ENCODE measurements at regions not wholly inside any gene's neighbourhood (a gene's known extent, or its start where the extent isn't known, plus 50 kb on each side); places are given as distances from the start of the nearest gene placed in this dataset.

DNA sequence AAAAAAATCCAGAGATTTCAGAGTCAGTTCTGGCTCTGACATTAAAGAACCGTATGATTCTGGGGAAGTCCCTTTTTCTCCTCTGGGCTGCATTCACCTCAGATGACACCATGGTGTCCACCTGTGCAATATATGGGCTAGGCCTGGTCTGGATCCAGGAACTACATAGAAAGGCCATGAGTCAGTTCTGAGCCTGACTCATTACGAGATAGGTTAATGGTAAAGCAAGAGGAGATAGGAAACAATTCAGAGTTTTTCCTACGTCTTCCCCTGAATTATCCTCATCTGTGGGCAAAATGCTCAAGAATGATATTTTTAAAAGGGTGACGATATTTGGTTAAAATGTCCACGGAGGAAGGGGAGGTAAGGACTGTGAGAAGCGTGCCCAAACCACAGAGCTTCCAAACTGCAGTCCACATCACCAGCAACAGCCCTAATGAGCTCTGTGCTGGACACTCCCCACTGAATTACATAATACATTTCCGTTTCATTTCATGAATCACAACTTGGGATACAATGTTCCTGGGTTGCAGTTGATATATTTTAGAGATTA is 180.1 kb upstream of the OSR1 start:
- DNase-seq: peak; percentile 91

DNA sequence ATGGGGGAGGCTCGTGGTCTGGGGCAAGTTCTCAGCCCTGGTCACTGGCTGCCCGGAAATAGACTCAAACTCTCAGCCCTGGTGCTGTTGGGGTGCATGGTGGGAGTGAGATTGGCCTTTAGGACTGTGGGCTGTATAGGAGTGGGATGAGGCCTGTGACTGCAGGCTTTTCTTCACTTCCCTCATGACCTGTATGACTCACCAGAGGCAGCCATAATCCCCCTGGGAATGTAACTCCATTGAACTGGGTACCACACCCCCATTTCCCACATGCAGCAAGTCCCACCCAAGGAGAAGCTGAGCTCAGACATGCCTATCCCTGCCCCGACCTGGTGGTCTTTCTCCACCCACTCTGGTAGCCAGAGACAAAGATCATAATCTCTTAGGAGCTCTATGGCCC is 177.7 kb upstream of the OSR1 start:
- DNase-seq: peak; percentile 19

DNA sequence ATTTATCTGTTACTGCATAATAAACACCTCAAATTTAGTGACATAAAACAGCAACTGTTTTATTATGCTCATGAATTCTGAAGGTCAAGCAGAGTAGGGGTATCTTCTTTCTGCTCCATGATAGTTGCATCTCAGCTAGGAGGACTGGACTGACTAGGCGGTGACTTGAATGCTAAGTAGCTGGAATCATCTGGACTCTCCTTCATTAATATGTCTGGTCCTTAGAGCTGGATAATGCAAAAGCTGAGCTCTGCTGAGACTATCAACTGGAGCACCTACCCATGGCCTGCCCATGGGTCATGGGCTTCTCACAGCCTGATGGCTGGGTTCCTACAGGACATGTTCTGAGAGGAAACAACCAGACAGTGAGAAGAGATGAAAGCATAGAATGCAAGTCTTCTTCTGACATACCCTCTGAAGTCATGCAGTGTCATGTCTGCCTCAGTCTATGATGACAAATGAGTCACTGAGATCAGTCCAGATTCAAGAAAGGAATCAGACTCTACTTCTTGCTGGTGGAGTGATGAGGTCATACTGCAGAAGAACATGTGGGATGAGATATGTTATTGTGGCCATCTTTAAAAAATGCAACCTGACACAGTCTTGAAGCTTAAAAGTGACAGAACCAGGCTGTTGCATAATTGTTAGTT is 174.2 kb upstream of the OSR1 start:
- DNase-seq: peak; percentile 57

DNA sequence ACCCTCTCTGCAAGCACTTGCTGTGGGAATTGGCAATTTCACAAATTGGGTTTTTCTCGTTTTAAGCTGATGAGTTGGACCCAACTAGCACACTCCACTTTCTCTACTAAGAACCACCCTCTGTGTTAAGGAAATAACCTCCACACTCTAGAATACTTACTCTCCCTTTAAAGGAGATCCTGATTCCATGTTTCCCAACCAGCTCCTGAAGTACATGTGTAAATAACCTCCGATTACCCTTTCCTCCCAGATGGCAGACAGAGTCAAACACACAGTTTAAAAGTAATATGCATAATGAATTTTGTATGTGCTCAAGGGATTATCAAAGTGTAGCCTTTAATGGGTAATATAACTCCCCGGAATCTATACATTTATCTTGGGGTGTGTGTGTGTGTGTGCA is 171.3 kb upstream of the OSR1 start:
- DNase-seq: no peak

DNA sequence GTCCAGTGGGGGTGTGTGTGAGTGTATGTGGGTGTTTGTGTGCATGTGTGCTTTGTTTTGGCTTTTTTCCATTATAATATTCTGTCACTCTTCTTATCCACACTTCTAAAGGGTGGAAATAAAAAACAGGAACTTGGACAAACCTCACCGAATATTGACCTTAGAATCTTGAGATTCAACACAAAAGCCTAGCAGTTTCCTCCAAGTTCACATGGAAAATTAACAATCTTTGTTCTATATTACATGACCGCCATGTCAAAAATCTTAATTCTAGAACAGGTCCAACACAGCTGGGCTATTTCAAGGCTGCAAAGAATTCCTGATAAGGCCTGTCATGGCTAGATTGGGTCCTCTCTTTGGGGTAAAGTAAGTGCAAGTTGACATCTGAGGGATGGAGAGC is 169.3 kb upstream of the OSR1 start:
- DNase-seq: no peak

DNA sequence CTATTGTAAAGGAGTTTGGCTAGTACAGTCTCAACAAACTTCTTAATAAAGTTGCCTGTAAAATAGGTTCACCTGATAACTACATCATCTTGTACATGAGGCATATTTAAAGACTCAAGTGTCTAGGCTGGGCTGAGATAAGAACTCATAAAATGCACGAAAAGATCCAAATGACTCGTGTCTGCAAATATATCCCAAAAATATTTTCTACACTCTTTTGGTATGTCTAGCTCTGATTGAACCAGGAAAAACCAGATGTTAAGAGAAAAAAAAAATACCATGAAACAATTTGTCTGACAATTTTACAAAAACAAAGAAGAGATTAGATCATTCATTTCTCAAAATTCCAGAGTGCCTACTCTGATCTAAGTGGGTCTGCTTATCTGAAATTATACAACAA is 166.9 kb upstream of the OSR1 start:
- no peak for DNase-seq

DNA sequence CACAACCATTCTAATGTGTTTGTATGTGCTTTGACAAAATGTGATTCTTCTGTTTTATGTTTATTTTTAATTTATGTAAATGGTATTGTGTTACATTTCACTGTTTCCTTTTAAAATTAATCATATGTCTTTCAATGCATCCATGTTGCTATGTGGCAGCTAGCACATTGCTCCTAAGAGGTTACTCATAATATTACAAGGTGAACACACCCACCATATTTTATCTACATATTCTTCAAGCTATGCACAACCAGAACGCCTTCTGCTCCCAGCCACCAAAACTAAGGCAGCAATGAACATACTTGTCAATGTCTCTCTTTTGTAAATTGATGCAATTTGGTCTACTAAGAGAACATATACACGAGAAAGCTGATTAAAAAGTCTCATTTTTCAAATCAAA is 160.6 kb upstream of the OSR1 start:
- no peak for DNase-seq

DNA sequence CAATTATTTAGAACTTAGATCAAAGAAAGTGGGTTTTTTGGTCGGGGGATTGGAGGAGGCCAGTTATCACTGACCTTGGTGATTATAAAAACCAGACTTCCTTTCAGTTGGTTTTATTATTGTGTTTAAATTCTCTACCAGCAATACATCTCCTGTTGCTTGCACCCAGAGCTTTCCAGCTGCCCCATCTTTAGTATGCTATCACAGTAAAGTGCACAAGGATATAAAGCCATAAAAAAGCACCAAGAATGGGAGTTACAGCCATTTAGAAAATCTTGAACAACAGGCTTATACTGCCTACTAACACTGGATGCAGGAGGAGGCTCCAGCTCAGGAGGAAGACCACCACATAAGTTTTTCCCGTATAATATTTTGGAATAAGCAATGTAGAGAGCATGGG is 148.7 kb upstream of the OSR1 start:
- DNase-seq: no peak

DNA sequence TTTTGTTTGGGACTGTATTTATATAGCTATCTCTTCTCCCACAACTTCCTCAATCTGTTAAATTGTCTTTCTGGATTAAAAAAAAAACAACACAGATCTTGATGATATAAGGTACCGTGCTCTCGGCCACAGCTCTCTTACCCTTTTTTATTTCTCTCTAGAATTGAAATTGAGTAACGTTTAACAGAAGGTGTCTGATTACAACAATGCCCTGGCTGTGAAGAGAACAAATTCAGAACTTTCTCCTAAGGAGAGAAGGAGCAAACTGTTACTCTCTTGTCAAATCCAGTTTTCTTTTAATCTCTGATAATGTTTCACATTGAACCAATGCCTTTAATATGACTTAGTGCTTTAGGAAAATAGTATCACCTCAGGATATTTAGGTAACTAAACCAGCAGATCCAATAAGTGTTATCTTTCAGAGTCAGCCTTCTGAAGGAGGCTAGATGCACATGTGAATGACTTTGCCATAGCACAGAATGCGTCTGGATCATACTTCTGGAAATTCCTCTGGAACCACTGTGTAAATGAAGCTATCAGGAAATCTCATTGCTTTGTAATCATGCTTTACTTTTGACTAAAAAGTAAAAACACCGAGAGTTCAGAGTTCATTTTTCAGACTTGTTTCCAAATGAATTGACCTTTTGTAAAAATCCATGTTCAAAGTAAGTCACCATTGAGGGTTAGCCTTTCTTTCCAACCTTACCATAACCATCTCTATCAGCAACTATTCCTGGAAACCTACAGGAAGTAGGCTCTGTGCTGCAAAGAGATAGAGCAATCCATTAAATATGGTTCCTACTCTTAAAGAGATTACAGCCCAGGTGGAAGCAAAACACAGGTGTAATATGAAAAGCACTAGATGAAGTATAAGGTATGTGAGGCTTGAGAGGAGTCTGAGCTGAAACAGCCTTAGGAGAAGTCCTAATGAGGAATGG is 147.0 kb upstream of the OSR1 start:
- no peak for DNase-seq

DNA sequence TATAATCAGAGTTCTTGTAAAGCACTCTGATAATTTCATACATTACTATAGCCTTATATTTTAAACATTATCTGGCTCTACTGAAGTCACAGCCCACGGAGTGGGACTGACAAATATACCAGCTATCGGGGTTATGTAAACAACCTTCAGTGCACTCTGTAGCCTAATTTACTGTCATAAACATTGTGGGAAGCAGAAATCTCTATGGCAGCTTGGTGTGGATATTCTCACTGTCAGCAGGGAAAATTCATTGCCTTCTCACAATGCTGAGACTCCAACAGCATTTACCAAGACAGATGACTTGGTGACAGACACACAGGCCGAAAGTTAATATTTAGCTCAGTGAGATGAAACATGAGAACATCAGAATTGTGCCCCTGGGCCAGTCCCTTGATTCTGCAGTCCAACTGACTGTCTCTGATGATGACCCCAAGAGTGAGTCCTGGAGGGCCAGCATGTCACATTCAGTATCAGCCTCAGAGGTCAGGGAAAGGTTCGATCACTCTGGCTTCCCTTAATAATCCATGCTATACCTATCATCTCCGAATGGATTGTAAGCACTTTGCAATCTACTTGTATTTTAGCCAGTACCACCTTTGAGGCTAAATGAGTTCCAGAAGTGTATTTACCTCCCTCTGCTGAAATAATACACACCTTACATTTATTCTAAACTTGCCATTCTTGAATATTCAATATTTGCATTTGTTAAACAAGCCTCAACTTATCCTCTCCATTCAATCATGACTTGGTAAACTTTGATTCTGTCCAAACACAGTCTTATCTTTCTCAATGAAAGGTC is 146.2 kb upstream of the OSR1 start:
- peak; percentile 5 for DNase-seq

DNA sequence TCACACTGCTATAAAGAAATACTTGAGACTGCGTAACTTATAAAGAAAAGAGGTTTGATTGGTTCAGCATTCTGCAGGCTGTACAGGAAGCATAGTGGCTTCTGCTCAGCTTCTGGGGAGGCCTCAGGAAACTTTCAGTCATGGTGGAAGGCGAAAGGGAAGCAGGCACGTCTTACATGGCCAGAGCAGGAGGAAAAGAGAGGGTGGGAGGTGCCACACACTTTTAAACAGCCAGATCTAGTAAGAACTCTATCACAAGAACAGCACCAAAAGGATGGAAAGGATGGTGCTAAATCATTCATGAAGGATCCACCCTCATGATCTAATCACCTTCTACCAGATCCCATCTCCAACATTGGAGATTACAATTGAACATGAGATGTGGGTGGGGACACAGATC is 145.5 kb upstream of the OSR1 start:
- DNase-seq: no peak

DNA sequence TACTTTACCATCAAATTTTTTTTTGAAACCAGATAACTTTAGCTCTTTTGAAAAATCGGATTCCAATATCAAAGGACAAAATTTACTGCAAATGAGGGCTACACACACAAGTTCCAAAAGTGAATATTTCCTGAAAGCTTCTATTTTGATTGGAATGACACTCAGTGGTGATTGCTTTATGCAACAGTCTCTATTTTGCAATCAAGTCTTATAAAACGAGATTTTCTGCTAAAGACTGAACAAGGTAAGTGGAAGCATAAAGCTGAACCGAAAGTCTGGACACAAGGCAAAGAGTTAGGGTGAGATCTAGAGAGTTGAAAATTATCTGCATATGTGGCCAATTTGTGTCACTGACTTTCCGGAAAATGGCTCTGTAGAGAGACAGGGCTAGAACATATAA is 145.0 kb upstream of the OSR1 start:
- no peak for DNase-seq

DNA sequence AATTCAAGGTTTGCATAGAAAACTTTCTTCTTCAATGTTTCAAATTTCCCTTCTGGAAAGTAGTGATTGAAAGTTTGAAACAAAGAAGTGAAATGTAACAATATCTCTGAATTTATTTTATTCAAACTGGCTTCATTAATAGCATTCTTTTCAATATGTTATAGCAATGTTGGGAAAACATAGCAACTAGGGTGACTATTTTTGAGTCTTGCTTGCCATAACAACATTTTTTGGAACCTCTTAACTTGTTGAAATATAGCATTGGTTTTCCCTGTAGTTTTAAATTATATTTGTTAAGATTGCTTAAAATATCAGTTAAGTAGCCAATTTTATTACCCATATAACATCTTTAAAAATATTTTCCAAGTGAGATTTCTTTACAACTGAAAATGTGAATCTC is 141.7 kb upstream of the OSR1 start:
- no peak for DNase-seq

DNA sequence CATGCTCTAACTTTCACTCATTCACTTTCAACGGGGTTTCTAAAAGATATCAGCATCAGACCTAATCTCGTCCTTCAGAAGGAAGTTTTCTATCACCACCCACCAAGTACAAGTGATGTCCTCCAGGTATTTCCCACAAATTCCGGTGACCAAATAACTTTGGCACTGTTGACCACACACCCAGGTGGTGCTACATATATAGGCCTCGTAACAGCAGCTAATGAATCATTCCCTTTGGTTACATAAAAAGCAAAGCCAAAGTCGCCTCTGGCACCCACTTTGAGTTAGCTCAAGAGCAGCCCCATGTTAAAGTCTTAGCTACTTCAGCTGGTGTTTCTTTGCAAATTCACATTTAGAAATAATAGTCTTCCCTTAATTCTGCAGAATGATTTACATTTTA is 138.2 kb upstream of the OSR1 start:
- no peak for DNase-seq

DNA sequence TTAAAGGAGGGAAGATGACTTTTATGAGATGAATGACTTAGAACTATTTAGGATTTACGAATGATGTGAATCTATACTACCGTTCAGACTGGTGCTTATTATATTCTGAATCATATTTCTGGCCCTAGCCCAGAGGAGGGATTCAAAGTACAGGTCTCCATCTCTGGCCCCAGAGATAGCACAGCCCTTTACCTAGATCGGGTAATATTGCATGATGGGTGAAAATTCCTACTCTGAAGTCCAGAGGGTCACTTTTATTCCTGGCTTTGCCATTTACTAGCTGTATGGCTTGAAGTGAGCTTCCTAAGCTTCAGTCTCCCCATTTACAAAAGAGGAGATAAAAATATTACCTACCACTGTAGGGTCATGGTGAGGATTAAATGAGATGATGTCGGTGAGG is 135.8 kb upstream of the OSR1 start:
- DNase-seq: no peak

DNA sequence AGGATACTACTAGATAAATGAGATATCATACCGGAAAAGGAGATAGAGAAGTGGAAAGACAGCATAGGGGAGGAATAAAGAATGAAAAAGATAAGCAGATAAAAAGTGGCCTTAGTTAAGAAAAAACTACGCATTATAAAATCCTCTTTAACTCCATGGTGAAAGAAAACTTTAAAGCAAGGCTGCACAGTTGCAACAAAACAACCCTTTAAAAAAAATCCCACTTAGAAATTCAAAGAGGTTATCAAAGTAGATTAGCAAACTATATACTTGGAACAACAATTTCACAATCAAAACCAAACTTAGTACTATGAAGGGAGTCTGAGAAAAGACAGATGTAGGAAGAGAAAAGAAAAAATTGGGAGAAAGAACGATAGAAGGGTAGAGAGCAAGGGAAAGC is 133.4 kb upstream of the OSR1 start:
- no peak for DNase-seq

DNA sequence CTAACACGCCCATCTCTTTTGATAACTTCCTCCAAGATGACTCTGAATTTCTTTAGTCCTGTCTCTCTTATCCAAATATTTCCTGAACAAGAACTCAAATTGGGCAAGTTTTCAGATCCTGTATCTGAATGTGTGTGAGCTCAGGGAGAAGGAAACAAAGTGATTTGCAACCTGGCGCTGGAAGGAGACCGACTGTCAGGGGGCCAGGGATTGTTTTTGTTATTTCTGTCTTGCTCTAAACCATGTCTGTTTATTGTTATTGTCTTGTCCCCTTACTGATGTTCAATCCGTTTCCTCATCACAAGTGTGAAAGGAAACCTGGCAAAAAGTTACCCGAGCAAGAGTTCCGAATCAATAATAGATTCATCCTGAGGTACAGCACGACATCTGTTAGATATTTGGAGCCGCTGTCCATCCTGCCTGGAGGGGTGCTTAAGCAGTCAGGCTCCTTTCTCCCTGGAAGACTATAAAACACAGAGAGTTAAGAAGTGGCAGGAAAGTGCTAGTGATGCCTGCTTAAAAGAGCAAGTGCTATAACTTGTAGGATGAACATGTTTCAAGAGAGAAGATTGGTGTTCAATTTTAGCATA is 132.5 kb upstream of the OSR1 start:
- DNase-seq: no peak

DNA sequence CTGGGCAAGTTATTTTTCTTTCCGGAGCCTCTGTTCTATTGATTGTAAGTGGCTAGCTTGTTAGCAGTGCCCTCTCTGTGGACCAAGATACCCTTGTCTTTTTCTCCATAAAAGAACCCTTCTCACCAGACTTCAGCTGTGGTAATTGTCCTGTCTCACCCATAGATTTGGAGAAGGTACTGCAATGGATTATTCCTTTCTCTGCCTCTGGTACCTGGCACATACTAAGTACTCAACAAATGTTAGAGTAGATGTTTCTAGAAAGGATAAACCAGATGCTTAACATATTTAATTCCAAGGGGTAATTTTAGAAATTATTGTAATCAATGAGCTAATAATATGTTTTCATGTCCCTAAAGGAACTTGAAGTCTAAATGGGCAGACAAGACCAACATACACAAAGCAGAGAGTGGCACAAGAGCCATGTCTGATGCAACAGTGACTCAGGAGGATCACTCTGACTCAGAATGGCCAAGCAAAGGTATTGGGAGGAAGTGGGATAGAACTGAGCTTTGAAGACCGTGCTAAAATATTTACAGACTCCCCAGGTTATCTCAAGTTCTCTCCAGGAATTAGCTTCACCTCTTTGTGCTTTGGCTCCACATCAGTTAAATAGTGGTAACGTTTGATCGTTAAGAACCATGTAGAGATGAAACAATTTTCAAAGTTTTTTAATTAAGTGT is 129.7 kb upstream of the OSR1 start:
- peak; percentile 78 for DNase-seq

DNA sequence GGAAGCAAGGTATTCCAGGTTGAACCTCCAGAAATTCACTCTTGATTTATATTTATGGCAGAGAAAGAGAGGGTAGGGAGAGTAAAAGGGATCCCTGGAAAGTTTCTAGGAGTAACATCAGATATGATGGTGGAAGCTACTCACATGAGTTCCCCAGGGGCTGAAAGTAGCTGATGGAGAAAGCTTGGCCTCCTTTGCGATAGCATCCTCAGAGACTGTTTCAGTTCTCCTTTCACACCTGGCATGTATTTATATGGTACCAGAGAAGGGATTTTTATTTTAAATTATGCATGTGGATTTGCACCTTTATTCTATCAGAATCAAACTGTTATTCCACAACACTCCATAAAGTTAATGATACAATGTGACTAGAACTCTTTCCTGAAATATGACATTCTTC is 126.3 kb upstream of the OSR1 start:
- DNase-seq: no peak

DNA sequence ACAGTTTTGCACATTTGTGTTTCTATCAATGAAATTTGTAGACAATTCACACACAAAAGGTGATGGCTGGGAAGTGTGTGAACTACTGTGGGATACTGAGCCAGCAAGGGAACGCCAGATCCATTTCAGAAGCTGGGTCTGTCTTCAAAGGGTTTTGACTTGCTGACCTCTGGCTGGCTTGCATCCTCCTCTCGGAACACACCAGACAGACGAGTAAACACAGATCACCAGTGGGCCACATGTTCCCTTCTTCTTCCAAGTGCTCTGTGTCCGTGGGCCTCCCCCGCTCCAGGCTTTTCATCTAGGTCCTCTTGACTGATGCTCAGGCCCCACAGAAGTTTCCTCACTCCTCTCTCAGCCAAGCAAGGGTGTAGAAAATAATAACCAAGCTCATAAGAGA is 122.2 kb upstream of the OSR1 start:
- no peak for DNase-seq

DNA sequence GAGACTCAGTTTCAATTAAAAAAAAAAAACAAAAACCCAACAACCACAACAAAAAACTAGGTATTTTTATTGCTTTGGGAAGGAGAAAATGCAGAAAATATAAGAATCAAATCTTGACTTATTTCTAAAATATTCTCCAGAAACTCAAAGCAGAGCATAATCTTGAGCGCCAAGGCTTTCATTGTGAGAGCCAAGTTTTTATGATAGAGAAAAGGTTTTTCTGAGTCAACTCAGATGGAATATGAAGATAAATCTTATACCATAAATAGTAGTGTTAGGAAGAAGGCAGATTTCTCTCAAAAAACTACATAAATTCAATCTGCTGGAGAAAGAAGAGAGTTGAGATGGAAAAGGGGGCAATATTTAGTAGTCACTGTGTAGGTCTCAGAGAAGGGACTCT is 121.2 kb upstream of the OSR1 start:
- DNase-seq: no peak

DNA sequence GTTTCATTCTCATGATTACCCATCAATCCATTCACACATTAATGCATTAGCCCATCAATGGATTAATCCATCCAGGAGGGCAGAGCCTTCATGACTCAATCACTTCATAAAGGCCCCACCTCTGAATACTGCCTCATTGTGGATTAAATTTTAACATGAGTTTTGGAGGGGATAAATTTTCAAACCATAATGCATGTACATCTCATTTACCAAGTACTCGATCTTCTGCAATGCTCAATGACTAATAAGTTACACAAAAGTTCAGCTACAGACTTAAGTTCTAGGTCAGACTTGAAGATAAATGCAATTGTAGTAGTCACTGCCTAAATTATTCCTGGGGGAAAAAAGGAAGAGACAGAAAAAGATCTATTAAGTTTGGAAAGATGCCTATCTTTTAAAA is 120.0 kb upstream of the OSR1 start:
- peak; percentile 10 for DNase-seq
